OCI-LY3 (cell line): ENCODE measurements at regions not wholly inside any gene's neighbourhood (a gene's known extent, or its start where the extent isn't known, plus 50 kb on each side); places are given as distances from the start of the nearest gene placed in this dataset.

Experiments used
- H2AFZ ChIP-seq: fragments of 200-600, 300-600 bp; shearing (Covaris generic); 2 replicates; pipeline ENCODE4 v1.6.0; 2014; ENCODE audit warnings: antibody characterized with exemption, low read depth, low read length
- H3K27ac ChIP-seq: fragments of 200-600, 300-600 bp; sonication (generic); 2 replicates; pipeline ENCODE4 v1.5.1; 2014; ENCODE audit warnings: mild to moderate bottlenecking, low read length, moderate library complexity, mixed read lengths
- H3K27me3 ChIP-seq: fragments of 200-600, 300-600 bp; sonication (generic); 2 replicates; pipeline ENCODE4 v1.6.1; 2014; ENCODE audit warnings: low read depth, low read length, mixed read lengths
- H3K36me3 ChIP-seq: fragments of 200-600, 300-600 bp; sonication (generic); replicated peaks from 2 replicates; pipeline ENCODE3; 2014; ENCODE audit warnings: low read depth, low read length, mixed read lengths
- H3K4me1 ChIP-seq: fragments of 300-600, 200-600 bp; sonication (generic); 2 replicates; pipeline ENCODE4 v1.6.1; 2014; ENCODE audit warnings: low read length, mixed read lengths
- H3K4me2 ChIP-seq: fragments of 200-600, 300-600 bp; sonication (generic); 2 replicates; pipeline ENCODE4 v1.6.1; 2014; ENCODE audit warnings: low read length, mixed read lengths
- H3K4me3 ChIP-seq: fragments of 300-600, 200-600 bp; sonication (generic); 2 replicates; pipeline ENCODE4 v1.5.1; 2014; ENCODE audit warnings: antibody characterized with exemption, mild to moderate bottlenecking, low read length, moderate library complexity
- H3K79me2 ChIP-seq: fragments of 300-600, 200-600 bp; shearing (Covaris generic); 2 replicates; pipeline ENCODE4 v1.6.1; 2014; ENCODE audit warnings: mild to moderate bottlenecking, low read length, mixed read lengths
- H3K9ac ChIP-seq: fragments of 300-600, 200-600 bp; shearing (Covaris generic); 2 replicates; pipeline ENCODE4 v1.6.0; 2014; ENCODE audit warnings: mild to moderate bottlenecking, low read length, moderate library complexity
- H3K9me3 ChIP-seq: fragments of 200-600, 300-600 bp; shearing (Covaris generic); 2 replicates; pipeline ENCODE4 v1.6.1; 2014; ENCODE audit warnings: low read length, mixed read lengths; ENCODE audit not compliant: insufficient read depth
- H4K20me1 ChIP-seq: fragments of 200-600, 300-600 bp; sonication (generic); 2 replicates; pipeline ENCODE4 v1.6.1; 2016; ENCODE audit warnings: low read length, mixed read lengths; ENCODE audit not compliant: insufficient read depth
- CTCF ChIP-seq: fragments of 200-600, 300-600 bp; sonication (generic); IDR thresholded peaks from 2 replicates; pipeline ENCODE4 v1.5.1; 2014; ENCODE audit warnings: antibody characterized with exemption, low read length, low read depth
- EZH2phosphoT487 ChIP-seq: fragments of 200-600 bp; shearing (Covaris generic); IDR thresholded peaks from 2 replicates; pipeline ENCODE4 v1.6.1; 2018; ENCODE audit warnings: antibody characterized with exemption, mixed run types, low read depth

DNA sequence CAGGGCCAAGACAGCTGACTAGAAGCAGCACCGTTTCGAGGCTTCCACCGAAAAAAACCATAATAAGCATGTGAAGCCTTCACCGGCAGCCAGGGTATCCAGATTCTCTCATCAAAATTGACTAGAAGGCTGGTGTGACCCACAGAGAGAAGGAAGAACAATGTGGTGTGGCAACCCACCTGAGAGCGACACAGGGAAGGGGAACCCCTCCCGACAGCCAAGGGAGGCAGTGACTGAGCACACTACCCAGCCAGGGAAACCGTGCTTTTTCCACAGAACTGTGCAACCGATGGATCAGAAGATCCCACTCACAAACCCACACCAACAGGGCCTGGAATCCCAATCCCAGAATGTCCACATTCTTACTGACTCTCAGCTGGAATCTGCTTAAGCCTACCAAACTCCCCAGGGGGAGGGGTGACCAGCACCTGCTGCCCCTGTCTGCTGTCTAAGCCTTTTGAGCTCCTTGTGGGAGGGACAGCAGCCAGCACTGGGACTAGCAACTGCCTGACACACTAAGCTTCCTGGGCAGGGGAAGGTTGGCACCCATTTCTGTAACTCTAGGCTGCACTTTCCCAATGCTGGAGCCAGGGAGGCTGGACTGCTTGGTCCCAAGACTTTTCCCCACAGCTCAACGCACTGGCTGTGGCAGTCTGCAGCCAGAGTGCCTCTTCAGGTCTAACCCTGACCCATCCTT, 231.9 kb upstream of the FAM83B start:
- H3K4me3 ChIP-seq = no peak overlapping the region
- H3K36me3 ChIP-seq = no peaks in the 10 kb centered on the region
- no peak overlapping the region for H3K27ac ChIP-seq
- no peaks in the 10 kb centered on the region for H3K9me3 ChIP-seq
- no peaks in the 10 kb centered on the region for H3K79me2 ChIP-seq
- no peaks in the 10 kb centered on the region for H3K27me3 ChIP-seq
- TF ChIP-seq EZH2phosphoT487 (no peak), CTCF (no peak)
- H2AFZ ChIP-seq = no peak overlapping the region
- H3K9ac ChIP-seq = no peak overlapping the region
- H3K4me1 ChIP-seq = peaks cover 13% of the 10 kb centered on the region
- no peak overlapping the region for H3K4me2 ChIP-seq
- H4K20me1 ChIP-seq = no peaks in the 10 kb centered on the region

DNA sequence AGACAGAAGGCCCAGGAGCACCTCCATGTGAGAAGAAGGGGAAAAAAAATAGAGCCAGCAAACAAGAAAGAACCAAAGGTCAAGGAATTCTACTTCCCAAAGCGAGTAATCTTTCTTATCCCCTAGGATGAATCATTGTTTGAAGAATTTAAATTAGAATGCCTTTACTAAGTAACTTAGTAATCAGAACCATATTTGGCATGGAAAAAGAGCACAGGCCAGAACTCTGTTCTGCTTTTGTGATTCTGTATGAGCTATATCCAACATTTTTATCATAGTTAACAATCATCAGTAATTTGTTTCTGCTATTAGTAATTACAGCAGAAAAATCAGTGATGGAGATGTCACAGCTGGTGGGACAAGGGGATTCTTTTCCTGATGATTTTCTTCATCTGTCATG, 228.8 kb upstream of the FAM83B start:
- Histone ChIP-seq H3K4me2 (no peak overlapping the region), H4K20me1 (no peaks in the 10 kb centered on the region)
- TF ChIP-seq EZH2phosphoT487 (no peak), CTCF (no peak)

GRCh38 chr6:54618572-54618971, 228.0 kb upstream of the FAM83B start:
- no peaks in the 10 kb centered on the region for H3K9me3 ChIP-seq
- no peak overlapping the region for H3K27ac ChIP-seq
- no peak overlapping the region for H2AFZ ChIP-seq
- no peaks in the 10 kb centered on the region for H3K79me2 ChIP-seq
- no peak overlapping the region for H3K4me3 ChIP-seq
- TF ChIP-seq EZH2phosphoT487 = no peak
- no peak for TF ChIP-seq CTCF
- H3K9ac ChIP-seq = no peak overlapping the region
- no peak overlapping the region for H3K4me2 ChIP-seq
- no peaks in the 10 kb centered on the region for H4K20me1 ChIP-seq
- peaks cover 17% of the 10 kb centered on the region for H3K4me1 ChIP-seq
- no peaks in the 10 kb centered on the region for H3K27me3 ChIP-seq
- H3K36me3 ChIP-seq = no peaks in the 10 kb centered on the region

More for the DNA sequence above, 228.8 kb upstream of the FAM83B start:
- H3K4me3 ChIP-seq = no peak overlapping the region
- no peaks in the 10 kb centered on the region for H3K9me3 ChIP-seq
- no peak overlapping the region for H2AFZ ChIP-seq
- no peaks in the 10 kb centered on the region for H3K27me3 ChIP-seq
- peaks cover 17% of the 10 kb centered on the region for H3K4me1 ChIP-seq
- H3K36me3 ChIP-seq = no peaks in the 10 kb centered on the region
- H3K27ac ChIP-seq = no peak overlapping the region
- H3K9ac ChIP-seq = no peak overlapping the region
- no peaks in the 10 kb centered on the region for H3K79me2 ChIP-seq

DNA sequence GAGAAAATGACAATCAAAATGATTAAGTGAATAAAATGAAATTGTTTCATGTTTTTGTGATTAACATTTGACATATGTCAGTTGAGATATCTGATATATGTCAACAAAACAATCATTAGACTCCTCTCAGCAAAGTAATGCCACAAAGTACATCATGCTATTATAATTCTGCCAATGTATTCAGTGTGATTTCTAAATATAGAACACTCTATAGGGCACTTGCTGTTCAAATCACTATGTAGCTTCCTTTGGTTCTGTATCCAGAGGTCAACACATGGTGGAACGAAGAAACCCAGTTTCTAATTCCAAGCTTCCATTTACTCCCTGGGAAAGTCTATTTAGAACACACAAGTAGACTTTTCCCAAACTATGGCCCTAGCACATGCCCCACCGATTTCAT, 227.5 kb upstream of the FAM83B start:
- no peak overlapping the region for H2AFZ ChIP-seq
- no peak for TF ChIP-seq EZH2phosphoT487
- TF ChIP-seq CTCF = no peak
- no peaks in the 10 kb centered on the region for H3K9me3 ChIP-seq
- H3K79me2 ChIP-seq = no peaks in the 10 kb centered on the region
- peaks cover 17% of the 10 kb centered on the region for H3K4me1 ChIP-seq
- H3K27me3 ChIP-seq = no peaks in the 10 kb centered on the region
- no peaks in the 10 kb centered on the region for H4K20me1 ChIP-seq
- no peak overlapping the region for H3K27ac ChIP-seq
- no peak overlapping the region for H3K9ac ChIP-seq
- no peaks in the 10 kb centered on the region for H3K36me3 ChIP-seq
- H3K4me2 ChIP-seq = no peak overlapping the region
- no peak overlapping the region for H3K4me3 ChIP-seq
